WTC11 (cell line): ENCODE measurements at regions not wholly inside any gene's neighbourhood (a gene's known extent, or its start where the extent isn't known, plus 50 kb on each side); places are given as distances from the start of the nearest gene placed in this dataset.

Experiments used
- ATAC-seq: fragments of 200-7000 bp; cut with Tn5 transposase; 2 replicates; pipeline ENCODE4 v1.10.0; 2021; ENCODE audit warnings: mild to moderate bottlenecking, moderate library complexity
- CTCF ChIA-PET: fragments of 300-600 bp; sonication (Branson Sonifier 250); formaldehyde crosslinking; loops from one replicate; lab custom pipeline; 2021; ENCODE audit warnings: antibody characterized with exemption; lab: Charles Lee
- POLR2A ChIA-PET: fragments of 350-600 bp; sonication (Branson Sonifier 250); formaldehyde crosslinking; loops from one replicate; lab custom pipeline; 2021; ENCODE audit warnings: antibody characterized with exemption; lab: Charles Lee
- DNase-seq: peaks from one replicate; pipeline ENCODE4 v3.0.0; 2021; ENCODE audit warnings: low spot score
- H3K27ac Mint-ChIP-seq: 2 replicates; pipeline ENCODE4 v1.8.0; 2021; ENCODE audit warnings: mixed read lengths
- H3K27me3 Mint-ChIP-seq: 2 replicates; pipeline ENCODE4 v1.8.0; 2021; ENCODE audit warnings: low read depth, mild to moderate bottlenecking, moderate library complexity, mixed read lengths
- H3K36me3 Mint-ChIP-seq: 2 replicates; pipeline ENCODE4 v1.8.0; 2021; ENCODE audit warnings: mixed read lengths
- H3K4me1 Mint-ChIP-seq: 2 replicates; pipeline ENCODE4 v1.8.0; 2022; ENCODE audit warnings: mixed read lengths
- H3K4me3 Mint-ChIP-seq: 2 replicates; pipeline ENCODE4 v1.8.0; 2021; ENCODE audit warnings: mild to moderate bottlenecking, moderate library complexity, mixed read lengths
- H3K9me3 Mint-ChIP-seq: 2 replicates; pipeline ENCODE4 v1.8.0; 2021; ENCODE audit warnings: mixed read lengths
- ELF4 ChIP-seq: sonication (generic); formaldehyde crosslinking; IDR thresholded peaks from 2 replicates; pipeline ENCODE4 v1.8.1; 2022; ENCODE audit warnings: low read depth, mild to moderate bottlenecking, moderate library complexity, missing genetic modification reagents
- JAZF1 ChIP-seq: fragments of 250-450 bp; sonication (Bioruptor Pico); IDR thresholded peaks from 2 replicates; pipeline ENCODE4 v1.9.0; 2021; ENCODE audit warnings: moderate library complexity, mild to moderate bottlenecking, inconsistent platforms
- MLX ChIP-seq: sonication (generic); formaldehyde crosslinking; IDR thresholded peaks from 2 replicates; pipeline ENCODE4 v1.8.1; 2023; ENCODE audit warnings: mild to moderate bottlenecking, missing genetic modification reagents, moderate library complexity
- MXD4 ChIP-seq: fragments of 250-450 bp; sonication (Bioruptor Pico); IDR thresholded peaks from 2 replicates; pipeline ENCODE4 v1.8.0; 2021; ENCODE audit warnings: mild to moderate bottlenecking, moderate library complexity, borderline replicate concordance
- NR2C2 ChIP-seq: sonication (generic); formaldehyde crosslinking; IDR thresholded peaks from 2 replicates; pipeline ENCODE4 v1.8.0; 2022; ENCODE audit warnings: mild to moderate bottlenecking, missing genetic modification reagents
- TCF7 ChIP-seq: sonication (generic); formaldehyde crosslinking; IDR thresholded peaks from 2 replicates; pipeline ENCODE4 v1.8.0; 2022; ENCODE audit warnings: mild to moderate bottlenecking, low read depth, missing genetic modification reagents, moderate library complexity
- ZBTB21 ChIP-seq: sonication (generic); formaldehyde crosslinking; IDR thresholded peaks from 2 replicates; pipeline ENCODE4 v1.8.1; 2023; ENCODE audit warnings: mild to moderate bottlenecking, missing genetic modification reagents, borderline replicate concordance
- ZNF317 ChIP-seq: sonication (generic); formaldehyde crosslinking; IDR thresholded peaks from 2 replicates; pipeline ENCODE4 v1.8.1; 2023; ENCODE audit warnings: low read depth, mild to moderate bottlenecking, moderate library complexity, missing genetic modification reagents, borderline replicate concordance
- ZNF425 ChIP-seq: fragments of 250-450 bp; sonication (Bioruptor Pico); conservative IDR thresholded peaks from 2 replicates; pipeline ENCODE4 v1.9.0; 2021; ENCODE audit warnings: mild to moderate bottlenecking
- TF ChIP-seq, protein P1 (sequence below): sonication (generic); formaldehyde crosslinking; IDR thresholded peaks from 2 replicates; pipeline ENCODE4 v1.8.0; 2022; ENCODE audit warnings: mild to moderate bottlenecking, missing genetic modification reagents
- TF ChIP-seq, protein P2 (sequence below): sonication (generic); formaldehyde crosslinking; IDR thresholded peaks from 2 replicates; pipeline ENCODE4 v1.8.0; 2023; ENCODE audit warnings: missing genetic modification reagents, mild to moderate bottlenecking, borderline replicate concordance
- TF ChIP-seq, protein P3 (sequence below): sonication (generic); formaldehyde crosslinking; IDR thresholded peaks from 2 replicates; pipeline ENCODE4 v1.8.1; 2022; ENCODE audit warnings: missing genetic modification reagents, borderline replicate concordance
- TF ChIP-seq, protein P4 (sequence below): sonication (generic); formaldehyde crosslinking; IDR thresholded peaks from 2 replicates; pipeline ENCODE4 v1.8.0; 2022; ENCODE audit warnings: mild to moderate bottlenecking, missing genetic modification reagents
- TF ChIP-seq, protein P5 (sequence below): fragments of 250-450 bp; sonication (Bioruptor Pico); IDR thresholded peaks from 2 replicates; pipeline ENCODE4 v1.8.0; 2021; ENCODE audit warnings: mild to moderate bottlenecking

DNA sequence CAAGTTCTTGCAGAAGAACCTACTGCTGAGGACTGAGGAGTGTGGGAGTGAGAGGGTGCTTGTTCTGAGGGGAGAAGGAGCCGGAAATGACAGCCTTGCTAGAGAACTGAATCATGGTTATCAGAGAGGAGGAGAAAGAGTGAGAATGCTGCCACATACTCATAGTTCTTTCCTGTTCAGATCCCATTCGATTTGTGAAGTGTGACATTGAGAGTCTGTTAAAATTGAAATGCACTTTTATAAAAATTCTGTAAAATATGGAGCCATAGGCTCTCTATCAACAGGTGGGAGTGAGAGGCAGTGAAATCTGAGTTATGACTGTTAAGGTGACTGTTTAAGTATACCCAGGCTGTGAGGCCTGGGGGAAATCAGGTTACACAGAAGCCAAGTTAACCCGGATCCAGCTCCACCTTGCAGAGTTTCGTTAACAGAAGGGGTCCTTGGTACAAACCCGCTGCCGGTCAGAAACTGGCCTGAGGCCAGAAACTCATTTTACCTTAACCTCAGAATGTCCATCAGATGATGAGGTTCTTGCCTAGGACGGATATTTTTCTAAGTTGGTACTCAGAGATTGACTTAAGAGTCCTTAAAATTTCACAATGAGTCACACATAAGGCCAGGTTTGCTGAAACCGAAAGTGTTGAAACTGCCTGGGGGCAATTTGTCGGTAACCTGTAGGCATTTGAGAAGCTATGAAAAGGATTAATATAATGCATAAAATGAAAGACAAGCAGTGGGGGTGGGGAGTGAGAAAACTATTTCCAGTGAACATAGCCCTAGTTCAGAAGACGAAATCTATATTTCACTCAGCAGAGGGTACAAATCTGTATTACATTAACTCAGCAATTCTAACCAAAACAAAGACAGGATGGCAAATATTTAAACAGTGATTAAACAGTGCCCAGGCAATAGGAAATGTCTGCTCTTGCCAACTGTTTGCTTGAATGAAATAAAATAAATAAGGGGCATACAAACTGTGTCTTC is 350.5 kb downstream of the KCNRG start:
- no peaks in the 10 kb centered on the region for H3K36me3 Mint-ChIP-seq
- TF ChIP-seq, protein P1, sequence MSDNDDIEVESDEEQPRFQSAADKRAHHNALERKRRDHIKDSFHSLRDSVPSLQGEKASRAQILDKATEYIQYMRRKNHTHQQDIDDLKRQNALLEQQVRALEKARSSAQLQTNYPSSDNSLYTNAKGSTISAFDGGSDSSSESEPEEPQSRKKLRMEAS (CRISPR knock-in tag): no peak
- no peaks in the 10 kb centered on the region for H3K27me3 Mint-ChIP-seq
- no peaks in the 10 kb centered on the region for H3K9me3 Mint-ChIP-seq
- CTCF ChIA-PET: no interaction called here
- H3K4me1 Mint-ChIP-seq: peaks cover 16% of the 10 kb centered on the region
- no peak overlapping the region for H3K27ac Mint-ChIP-seq
- no peak overlapping the region for H3K4me3 Mint-ChIP-seq
- no peak for DNase-seq
- ATAC-seq: no peak
- POLR2A ChIA-PET: interaction anchor here (0.5 kb wide), 1 partner anchor 235 kb away, joined by 3 read pairs; no protein-coding TSS in a partner anchor

- H3K4me1 Mint-ChIP-seq: peaks cover 16% of the 10 kb centered on the region
- no peaks in the 10 kb centered on the region for H3K27me3 Mint-ChIP-seq
- H3K36me3 Mint-ChIP-seq: no peaks in the 10 kb centered on the region
- no peak overlapping the region for H3K27ac Mint-ChIP-seq
- H3K9me3 Mint-ChIP-seq: no peaks in the 10 kb centered on the region
- ChIA-PET POLR2A (no interaction called here), CTCF (no interaction called here)
- ATAC-seq: no peak
- H3K4me3 Mint-ChIP-seq: no peak overlapping the region
- no peak for TF ChIP-seq JAZF1 (CRISPR knock-in tag)
- no peak for TF ChIP-seq MXD4 (CRISPR knock-in tag)
- TF ChIP-seq ZNF425 (CRISPR knock-in tag): no peak
- no peak for TF ChIP-seq ELF4 (CRISPR knock-in tag)
- no peak for TF ChIP-seq NR2C2 (CRISPR knock-in tag)
- TF ChIP-seq TCF7: no peak
- no peak for TF ChIP-seq MLX (CRISPR knock-in tag)
- TF ChIP-seq, protein P2, sequence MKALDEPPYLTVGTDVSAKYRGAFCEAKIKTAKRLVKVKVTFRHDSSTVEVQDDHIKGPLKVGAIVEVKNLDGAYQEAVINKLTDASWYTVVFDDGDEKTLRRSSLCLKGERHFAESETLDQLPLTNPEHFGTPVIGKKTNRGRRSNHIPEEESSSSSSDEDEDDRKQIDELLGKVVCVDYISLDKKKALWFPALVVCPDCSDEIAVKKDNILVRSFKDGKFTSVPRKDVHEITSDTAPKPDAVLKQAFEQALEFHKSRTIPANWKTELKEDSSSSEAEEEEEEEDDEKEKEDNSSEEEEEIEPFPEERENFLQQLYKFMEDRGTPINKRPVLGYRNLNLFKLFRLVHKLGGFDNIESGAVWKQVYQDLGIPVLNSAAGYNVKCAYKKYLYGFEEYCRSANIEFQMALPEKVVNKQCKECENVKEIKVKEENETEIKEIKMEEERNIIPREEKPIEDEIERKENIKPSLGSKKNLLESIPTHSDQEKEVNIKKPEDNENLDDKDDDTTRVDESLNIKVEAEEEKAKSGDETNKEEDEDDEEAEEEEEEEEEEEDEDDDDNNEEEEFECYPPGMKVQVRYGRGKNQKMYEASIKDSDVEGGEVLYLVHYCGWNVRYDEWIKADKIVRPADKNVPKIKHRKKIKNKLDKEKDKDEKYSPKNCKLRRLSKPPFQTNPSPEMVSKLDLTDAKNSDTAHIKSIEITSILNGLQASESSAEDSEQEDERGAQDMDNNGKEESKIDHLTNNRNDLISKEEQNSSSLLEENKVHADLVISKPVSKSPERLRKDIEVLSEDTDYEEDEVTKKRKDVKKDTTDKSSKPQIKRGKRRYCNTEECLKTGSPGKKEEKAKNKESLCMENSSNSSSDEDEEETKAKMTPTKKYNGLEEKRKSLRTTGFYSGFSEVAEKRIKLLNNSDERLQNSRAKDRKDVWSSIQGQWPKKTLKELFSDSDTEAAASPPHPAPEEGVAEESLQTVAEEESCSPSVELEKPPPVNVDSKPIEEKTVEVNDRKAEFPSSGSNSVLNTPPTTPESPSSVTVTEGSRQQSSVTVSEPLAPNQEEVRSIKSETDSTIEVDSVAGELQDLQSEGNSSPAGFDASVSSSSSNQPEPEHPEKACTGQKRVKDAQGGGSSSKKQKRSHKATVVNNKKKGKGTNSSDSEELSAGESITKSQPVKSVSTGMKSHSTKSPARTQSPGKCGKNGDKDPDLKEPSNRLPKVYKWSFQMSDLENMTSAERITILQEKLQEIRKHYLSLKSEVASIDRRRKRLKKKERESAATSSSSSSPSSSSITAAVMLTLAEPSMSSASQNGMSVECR (CRISPR knock-in tag): no peak
- TF ChIP-seq, protein P3, sequence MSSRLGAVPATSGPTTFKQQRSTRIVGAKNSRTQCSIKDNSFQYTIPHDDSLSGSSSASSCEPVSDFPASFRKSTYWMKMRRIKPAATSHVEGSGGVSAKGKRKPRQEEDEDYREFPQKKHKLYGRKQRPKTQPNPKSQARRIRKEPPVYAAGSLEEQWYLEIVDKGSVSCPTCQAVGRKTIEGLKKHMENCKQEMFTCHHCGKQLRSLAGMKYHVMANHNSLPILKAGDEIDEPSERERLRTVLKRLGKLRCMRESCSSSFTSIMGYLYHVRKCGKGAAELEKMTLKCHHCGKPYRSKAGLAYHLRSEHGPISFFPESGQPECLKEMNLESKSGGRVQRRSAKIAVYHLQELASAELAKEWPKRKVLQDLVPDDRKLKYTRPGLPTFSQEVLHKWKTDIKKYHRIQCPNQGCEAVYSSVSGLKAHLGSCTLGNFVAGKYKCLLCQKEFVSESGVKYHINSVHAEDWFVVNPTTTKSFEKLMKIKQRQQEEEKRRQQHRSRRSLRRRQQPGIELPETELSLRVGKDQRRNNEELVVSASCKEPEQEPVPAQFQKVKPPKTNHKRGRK: no peak
- TF ChIP-seq, protein P4, sequence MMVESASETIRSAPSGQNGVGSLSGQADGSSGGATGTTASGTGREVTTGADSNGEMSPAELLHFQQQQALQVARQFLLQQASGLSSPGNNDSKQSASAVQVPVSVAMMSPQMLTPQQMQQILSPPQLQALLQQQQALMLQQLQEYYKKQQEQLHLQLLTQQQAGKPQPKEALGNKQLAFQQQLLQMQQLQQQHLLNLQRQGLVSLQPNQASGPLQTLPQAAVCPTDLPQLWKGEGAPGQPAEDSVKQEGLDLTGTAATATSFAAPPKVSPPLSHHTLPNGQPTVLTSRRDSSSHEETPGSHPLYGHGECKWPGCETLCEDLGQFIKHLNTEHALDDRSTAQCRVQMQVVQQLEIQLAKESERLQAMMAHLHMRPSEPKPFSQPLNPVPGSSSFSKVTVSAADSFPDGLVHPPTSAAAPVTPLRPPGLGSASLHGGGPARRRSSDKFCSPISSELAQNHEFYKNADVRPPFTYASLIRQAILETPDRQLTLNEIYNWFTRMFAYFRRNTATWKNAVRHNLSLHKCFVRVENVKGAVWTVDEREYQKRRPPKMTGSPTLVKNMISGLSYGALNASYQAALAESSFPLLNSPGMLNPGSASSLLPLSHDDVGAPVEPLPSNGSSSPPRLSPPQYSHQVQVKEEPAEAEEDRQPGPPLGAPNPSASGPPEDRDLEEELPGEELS (CRISPR knock-in tag): no peak
- TF ChIP-seq ZNF317 (CRISPR knock-in tag): no peak
- no peak for TF ChIP-seq ZBTB21 (CRISPR knock-in tag)
- TF ChIP-seq, protein P5, sequence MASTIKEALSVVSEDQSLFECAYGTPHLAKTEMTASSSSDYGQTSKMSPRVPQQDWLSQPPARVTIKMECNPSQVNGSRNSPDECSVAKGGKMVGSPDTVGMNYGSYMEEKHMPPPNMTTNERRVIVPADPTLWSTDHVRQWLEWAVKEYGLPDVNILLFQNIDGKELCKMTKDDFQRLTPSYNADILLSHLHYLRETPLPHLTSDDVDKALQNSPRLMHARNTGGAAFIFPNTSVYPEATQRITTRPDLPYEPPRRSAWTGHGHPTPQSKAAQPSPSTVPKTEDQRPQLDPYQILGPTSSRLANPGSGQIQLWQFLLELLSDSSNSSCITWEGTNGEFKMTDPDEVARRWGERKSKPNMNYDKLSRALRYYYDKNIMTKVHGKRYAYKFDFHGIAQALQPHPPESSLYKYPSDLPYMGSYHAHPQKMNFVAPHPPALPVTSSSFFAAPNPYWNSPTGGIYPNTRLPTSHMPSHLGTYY (CRISPR knock-in tag): no peak
- TF ChIP-seq, all 79 proteins: peak for 0
- DNase-seq: no peak
These were observed 351.4 kb downstream of the KCNRG start for GRCh38 chr13:50366488-50367174.
